ENCODE measurements at regions not wholly inside any gene's neighbourhood (a gene's known extent, or its start where the extent isn't known, plus 50 kb on each side); places are given as distances from the start of the nearest gene placed in this dataset.

- H3K36me3 Mint-ChIP-seq = peaks cover 33% of the 10 kb centered on the region
- peaks cover 22% of the 10 kb centered on the region for H3K9me3 Mint-ChIP-seq
- ChIA-PET CTCF (no interaction called here), POLR2A (no interaction called here)
- 0 out of 2 replicates have a peak, but pooled peaks cover 4% of the 10 kb centered on the region for H3K4me1 Mint-ChIP-seq
- no peak for DNase-seq (ENCODE audit: low spot score)
- H3K4me3 Mint-ChIP-seq = no peak overlapping the region
- TF ChIP-seq ZNF232 (CRISPR knock-in tag; IDR thresholded peaks at IDR 0.05) (no peak), CDX4 (CRISPR knock-in tag; IDR thresholded peaks at IDR 0.05; ENCODE audit: borderline replicate concordance) (no peak), NR1H2 (CRISPR knock-in tag; IDR thresholded peaks at IDR 0.05) (no peak), SOX15 (CRISPR knock-in tag; IDR thresholded peaks at IDR 0.05) (no peak), ZNF317 (CRISPR knock-in tag; IDR thresholded peaks at IDR 0.05; ENCODE audit: borderline replicate concordance, low read depth) (no peak), TEAD4 (CRISPR knock-in tag; IDR thresholded peaks at IDR 0.05) (no peak), RORB (CRISPR knock-in tag; IDR thresholded peaks at IDR 0.05) (no peak), ZNF416 (CRISPR knock-in tag; IDR thresholded peaks at IDR 0.05) (no peak), ZNF671 (CRISPR knock-in tag; IDR thresholded peaks at IDR 0.05) (no peak), JUN (CRISPR knock-in tag; IDR thresholded peaks at IDR 0.05) (no peak), ZNF121 (CRISPR knock-in tag; IDR thresholded peaks at IDR 0.05) (no peak), ETV6 (CRISPR knock-in tag; IDR thresholded peaks at IDR 0.05) (no peak), ATF2 (CRISPR knock-in tag; IDR thresholded peaks at IDR 0.05; ENCODE audit: borderline replicate concordance, low read depth) (no peak), FOXK1 (CRISPR knock-in tag; IDR thresholded peaks at IDR 0.05) (no peak), PRRX2 (CRISPR knock-in tag; IDR thresholded peaks at IDR 0.05) (no peak), TCF7 (CRISPR knock-in tag; IDR thresholded peaks at IDR 0.05; ENCODE audit: low read depth) (no peak), CBFB (CRISPR knock-in tag; IDR thresholded peaks at IDR 0.05; ENCODE audit: low read depth) (no peak), ERG (CRISPR knock-in tag; IDR thresholded peaks at IDR 0.05) (no peak)
- no peaks in the 10 kb centered on the region for H3K27me3 Mint-ChIP-seq (ENCODE audit: low read depth)
- no peak overlapping the region for H3K27ac Mint-ChIP-seq
- no peak for ATAC-seq
Measured at GRCh38 chr18:51510020-51510419, 312.5 kb upstream of the MEX3C start.

GRCh38 chr18:51513517-51513916 lies 316.0 kb upstream of the MEX3C start:
- Mint-ChIP-seq H3K36me3 (peaks cover 18% of the 10 kb centered on the region), H3K4me1 (0 out of 2 replicates have a peak, but pooled peaks cover 4% of the 10 kb centered on the region), H3K27ac (no peak overlapping the region; the same call in 1 of the 2 replicates), H3K9me3 (peaks cover 32% of the 10 kb centered on the region), H3K27me3 (ENCODE audit: low read depth) (no peaks in the 10 kb centered on the region), H3K4me3 (no peak overlapping the region)
- ATAC-seq (no peak), DNase-seq (ENCODE audit: low spot score) (no peak)
- ChIA-PET POLR2A (interaction anchor here (0.5 kb wide), 1 partner anchor 408 kb away, joined by 7 read pairs; no protein-coding TSS in a partner anchor), CTCF (no interaction called here)
- TF ChIP-seq ETV6 (CRISPR knock-in tag; IDR thresholded peaks at IDR 0.05) (no peak), ZSCAN18 (CRISPR knock-in tag; IDR thresholded peaks at IDR 0.05) (no peak), GRHL2 (CRISPR knock-in tag; IDR thresholded peaks at IDR 0.05; ENCODE audit: insufficient replicate concordance, severe bottlenecking) (no peak), OVOL2 (CRISPR knock-in tag; IDR thresholded peaks at IDR 0.05; ENCODE audit: borderline replicate concordance) (no peak), CDX4 (CRISPR knock-in tag; IDR thresholded peaks at IDR 0.05; ENCODE audit: borderline replicate concordance) (no peak), GABPB1 (CRISPR knock-in tag; IDR thresholded peaks at IDR 0.05) (no peak), MLX (CRISPR knock-in tag; IDR thresholded peaks at IDR 0.05) (no peak), NR3C1 (CRISPR knock-in tag; conservative IDR thresholded peaks at IDR 0.05; ENCODE audit: low read depth) (no peak), ZNF317 (CRISPR knock-in tag; IDR thresholded peaks at IDR 0.05; ENCODE audit: borderline replicate concordance, low read depth) (no peak)
